ENCODE measurements at regions not wholly inside any gene's neighbourhood (a gene's known extent, or its start where the extent isn't known, plus 50 kb on each side); places are given as distances from the start of the nearest gene placed in this dataset.

- TF ChIP-seq, protein P1, sequence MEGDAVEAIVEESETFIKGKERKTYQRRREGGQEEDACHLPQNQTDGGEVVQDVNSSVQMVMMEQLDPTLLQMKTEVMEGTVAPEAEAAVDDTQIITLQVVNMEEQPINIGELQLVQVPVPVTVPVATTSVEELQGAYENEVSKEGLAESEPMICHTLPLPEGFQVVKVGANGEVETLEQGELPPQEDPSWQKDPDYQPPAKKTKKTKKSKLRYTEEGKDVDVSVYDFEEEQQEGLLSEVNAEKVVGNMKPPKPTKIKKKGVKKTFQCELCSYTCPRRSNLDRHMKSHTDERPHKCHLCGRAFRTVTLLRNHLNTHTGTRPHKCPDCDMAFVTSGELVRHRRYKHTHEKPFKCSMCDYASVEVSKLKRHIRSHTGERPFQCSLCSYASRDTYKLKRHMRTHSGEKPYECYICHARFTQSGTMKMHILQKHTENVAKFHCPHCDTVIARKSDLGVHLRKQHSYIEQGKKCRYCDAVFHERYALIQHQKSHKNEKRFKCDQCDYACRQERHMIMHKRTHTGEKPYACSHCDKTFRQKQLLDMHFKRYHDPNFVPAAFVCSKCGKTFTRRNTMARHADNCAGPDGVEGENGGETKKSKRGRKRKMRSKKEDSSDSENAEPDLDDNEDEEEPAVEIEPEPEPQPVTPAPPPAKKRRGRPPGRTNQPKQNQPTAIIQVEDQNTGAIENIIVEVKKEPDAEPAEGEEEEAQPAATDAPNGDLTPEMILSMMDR (IDR thresholded peaks at IDR 0.05; ENCODE audit: insufficient read depth, low read depth, low read length), result no peak
- no peak for TF ChIP-seq EZH2 (IDR thresholded peaks at IDR 0.05; ENCODE audit: insufficient read depth, low read length)
These were observed 59.0 kb upstream of the EDEM3 start for GRCh38 chr1:184813528-184814089.

All from astrocyte (in vitro differentiated cells and primary cell).